PFSK-1 (cell line): ENCODE measurements at regions not wholly inside any gene's neighbourhood (a gene's known extent, or its start where the extent isn't known, plus 50 kb on each side); places are given as distances from the start of the nearest gene placed in this dataset.

Experiments used
- FOXP2 ChIP-seq: optimal IDR thresholded peaks from 2 replicates; pipeline ENCODE3; 2011; ENCODE audit warnings: borderline replicate concordance, control low read depth, inconsistent platforms; ENCODE audit not compliant: insufficient read depth; ENCODE audit errors: extremely low read length, extremely low read depth
- POLR2AphosphoS5 ChIP-seq: IDR thresholded peaks from 2 replicates; pipeline ENCODE4 v1.6.1; 2012; ENCODE audit warnings: low read depth, mild to moderate bottlenecking, control low read depth, low read length, moderate library complexity
- REST ChIP-seq, 2 experiments: IDR thresholded peaks; 2 replicates each; pipeline versions ENCODE4 v1.6.1 to v1.8.0; 2011 to 2012; ENCODE audit warnings: low read depth in 2 of 2, low read length in 2 of 2, control low read depth in 1 of 2, inconsistent platforms in 1 of 2, mild to moderate bottlenecking in 1 of 2, moderate library complexity in 1 of 2; ENCODE audit not compliant: insufficient read depth in 1 of 2
- SIN3A ChIP-seq: IDR thresholded peaks from 2 replicates; pipeline ENCODE4 v1.6.1; 2012; ENCODE audit warnings: mild to moderate bottlenecking, low read length, moderate library complexity, borderline replicate concordance; ENCODE audit not compliant: insufficient read depth
- TAF1 ChIP-seq: IDR thresholded peaks from 2 replicates; pipeline ENCODE4 v1.6.1; 2012; ENCODE audit warnings: low read length, control low read depth, borderline replicate concordance; ENCODE audit not compliant: insufficient read depth

GRCh38 chr5:26486631-26487030, 551.8 kb downstream of the CDH9 start:
- TF ChIP-seq TAF1 = no peak
- TF ChIP-seq FOXP2 = no peak
- TF ChIP-seq REST (IDR thresholded peaks at IDR 0.05; ENCODE audit: insufficient read depth in 1 of 2, low read depth in 2 of 2, low read length in 2 of 2) = no peak
- TF ChIP-seq POLR2AphosphoS5 = no peak
- no peak for TF ChIP-seq SIN3A

- no peak for TF ChIP-seq REST (IDR thresholded peaks at IDR 0.05; ENCODE audit: insufficient read depth in 1 of 2, low read depth in 2 of 2, low read length in 2 of 2)
- no peak for TF ChIP-seq FOXP2
- no peak for TF ChIP-seq TAF1
- no peak for TF ChIP-seq SIN3A
- no peak for TF ChIP-seq POLR2AphosphoS5
These were observed 555.5 kb downstream of the CDH9 start for GRCh38 chr5:26482810-26483375.

DNA sequence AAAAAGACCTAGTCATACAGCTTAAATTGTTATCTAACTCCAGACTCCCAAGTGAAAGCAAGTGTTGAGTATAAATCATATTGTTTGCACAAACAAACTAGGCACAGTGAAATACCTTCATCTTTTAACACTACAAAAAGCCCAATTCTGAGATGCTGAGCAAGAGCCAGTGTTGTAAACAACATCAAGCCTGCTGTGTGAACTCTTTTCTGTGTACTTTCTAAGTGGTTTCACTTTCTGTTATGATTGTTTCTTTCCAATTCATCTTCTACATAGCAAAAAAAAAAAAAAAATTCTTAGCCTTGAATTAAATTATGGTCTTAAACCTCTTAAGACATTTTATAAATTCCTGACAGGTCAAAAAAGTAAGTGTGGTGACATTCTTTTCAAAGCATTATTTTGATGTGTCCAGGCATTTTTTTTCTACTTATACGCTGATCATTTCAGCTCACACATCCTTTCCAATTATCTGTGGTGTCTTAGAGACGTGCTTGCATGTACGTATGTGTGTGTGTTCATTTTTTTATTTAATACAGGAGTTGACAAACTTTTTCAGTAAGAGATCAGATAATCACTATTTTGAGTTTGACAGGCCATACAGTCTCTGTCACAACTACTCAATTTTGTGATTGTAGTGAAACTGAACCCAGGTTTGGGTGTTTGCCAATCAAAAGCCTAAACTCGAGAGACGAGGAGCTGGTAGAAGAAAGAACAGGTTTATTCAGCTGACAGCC, 556.1 kb downstream of the CDH9 start:
- no peak for TF ChIP-seq REST (IDR thresholded peaks at IDR 0.05; ENCODE audit: insufficient read depth in 1 of 2, low read depth in 2 of 2, low read length in 2 of 2)
- no peak for TF ChIP-seq TAF1

DNA sequence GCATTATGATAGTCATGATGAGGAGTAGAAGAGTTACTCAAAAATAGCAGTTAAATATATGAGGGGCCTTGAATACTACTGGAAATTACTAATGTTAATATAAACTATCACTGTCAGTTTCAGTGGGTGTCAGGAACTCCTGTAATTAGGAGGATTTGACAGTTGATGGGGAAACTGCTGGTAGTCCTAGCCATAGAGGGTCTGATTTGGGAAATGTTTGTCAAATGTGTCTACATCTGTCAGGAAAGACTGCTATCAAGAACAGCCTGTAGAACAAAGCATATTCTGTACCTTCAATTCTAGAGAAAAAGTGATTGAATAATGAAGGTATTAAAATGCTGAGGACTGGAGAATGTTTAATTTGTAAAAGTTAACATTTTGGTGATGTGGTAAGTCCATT, 567.9 kb downstream of the CDH9 start:
- no peak for TF ChIP-seq TAF1

GRCh38 chr5:26439121-26439520, 599.3 kb downstream of the CDH9 start:
- TF ChIP-seq POLR2AphosphoS5 (no peak), FOXP2 (no peak), SIN3A (no peak), REST (IDR thresholded peaks at IDR 0.05; ENCODE audit: insufficient read depth in 1 of 2, low read depth in 2 of 2, low read length in 2 of 2) (no peak), TAF1 (no peak)
